Nucleus accumbens (tissue), 56 donors: ENCODE measurements at regions not wholly inside any gene's neighbourhood (a gene's known extent, or its start where the extent isn't known, plus 50 kb on each side); places are given as distances from the start of the nearest gene placed in this dataset.

Experiments used
- DNase-seq, 56 donors: peaks; one replicate each; lab custom pipeline; 2025; lab: John Stamatoyannopoulos, UW

DNA sequence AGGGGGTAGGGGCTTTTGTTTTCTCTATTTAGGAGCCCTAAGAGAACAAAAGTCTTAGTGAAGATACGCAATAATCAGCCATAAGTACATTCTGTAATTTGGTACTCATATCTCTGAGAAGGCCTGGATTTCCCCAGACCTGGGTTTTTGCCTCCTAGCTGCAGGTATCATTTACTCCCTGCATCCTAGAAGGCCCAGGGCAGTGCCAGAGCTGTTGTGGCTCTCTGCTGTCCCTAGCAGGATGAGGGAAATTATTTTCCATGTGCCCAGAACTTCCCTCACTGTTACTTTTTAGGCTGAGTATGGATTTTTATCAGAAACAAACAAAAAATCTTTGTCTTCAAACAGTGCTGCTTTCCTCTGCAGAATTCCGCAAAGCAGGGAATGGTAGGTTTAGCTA is 192.5 kb upstream of the SYT1 start:
- no peak for DNase-seq

DNA sequence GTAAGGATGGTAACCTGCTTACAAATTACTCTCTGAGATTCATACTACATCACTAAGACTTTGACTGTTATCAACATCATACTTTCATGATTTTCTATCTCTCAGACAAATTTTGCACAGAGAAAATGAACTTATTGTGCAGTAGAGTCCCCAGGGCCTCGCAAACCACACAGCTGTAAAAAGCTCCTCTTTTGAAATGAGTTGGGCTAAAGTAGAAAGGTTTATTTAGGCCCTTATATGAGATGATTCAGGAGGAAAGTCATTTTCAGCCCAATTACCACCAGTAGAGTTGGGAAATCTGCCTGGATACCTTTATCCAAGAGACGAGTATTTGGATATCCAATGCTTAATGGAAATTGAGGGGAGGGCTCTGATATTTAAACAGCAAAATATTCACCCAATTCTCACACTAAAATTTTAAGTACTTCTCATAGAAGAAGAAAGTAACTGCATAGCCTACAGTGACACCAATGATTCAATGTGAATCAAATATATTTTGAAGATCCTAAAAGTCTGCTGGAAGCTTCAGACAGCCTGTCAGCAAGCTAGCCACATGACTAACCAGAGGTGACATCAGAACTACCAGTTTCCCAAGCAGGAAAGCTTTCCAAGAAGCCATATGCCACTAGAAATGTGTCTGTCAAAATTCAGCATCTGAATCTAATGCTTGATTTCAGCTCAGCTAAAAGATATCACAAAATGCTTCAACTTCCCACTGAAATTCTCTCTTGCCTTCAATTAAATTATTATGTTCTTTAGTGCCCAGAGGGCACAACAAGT is 190.1 kb upstream of the SYT1 start:
- DNase-seq = no peak

DNA sequence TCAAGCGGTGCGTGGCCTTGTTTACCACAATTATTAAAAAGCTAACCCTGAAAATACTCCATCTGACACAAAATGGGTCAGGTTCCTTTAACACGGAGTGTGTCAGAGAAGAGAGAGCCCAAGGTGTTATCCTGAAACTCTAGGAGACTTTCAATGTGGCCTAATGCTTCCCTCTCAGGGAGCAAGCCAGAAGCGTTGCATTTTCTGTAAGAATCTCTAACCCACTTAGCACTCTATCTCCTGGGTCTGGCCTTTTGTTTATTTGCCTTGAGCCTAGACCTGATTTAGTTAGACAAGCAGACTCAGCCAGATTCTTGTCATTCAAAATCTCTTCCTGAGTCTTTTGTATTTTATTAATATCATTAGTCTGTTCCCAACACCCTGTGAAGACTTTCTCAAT is 184.0 kb upstream of the SYT1 start:
- DNase-seq = no peak

DNA sequence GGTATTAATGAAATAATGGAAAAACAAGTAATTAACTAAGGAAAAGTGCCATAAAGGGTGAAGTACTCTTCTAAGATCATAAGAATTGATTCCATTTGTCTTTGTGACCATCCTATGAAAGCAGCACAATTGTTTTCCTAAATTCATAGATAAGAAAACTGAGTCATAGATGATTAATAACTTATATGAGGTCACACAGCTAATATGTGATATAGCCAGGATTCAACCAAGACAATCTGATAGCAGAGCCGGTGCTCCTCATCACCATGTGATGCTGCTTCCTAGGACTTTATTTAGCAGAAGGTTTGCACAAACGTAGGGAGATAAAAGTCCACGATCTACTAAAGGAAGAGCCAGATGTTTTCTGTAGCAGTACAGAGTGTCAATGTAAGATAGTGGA is 181.5 kb upstream of the SYT1 start:
- no peak for DNase-seq

DNA sequence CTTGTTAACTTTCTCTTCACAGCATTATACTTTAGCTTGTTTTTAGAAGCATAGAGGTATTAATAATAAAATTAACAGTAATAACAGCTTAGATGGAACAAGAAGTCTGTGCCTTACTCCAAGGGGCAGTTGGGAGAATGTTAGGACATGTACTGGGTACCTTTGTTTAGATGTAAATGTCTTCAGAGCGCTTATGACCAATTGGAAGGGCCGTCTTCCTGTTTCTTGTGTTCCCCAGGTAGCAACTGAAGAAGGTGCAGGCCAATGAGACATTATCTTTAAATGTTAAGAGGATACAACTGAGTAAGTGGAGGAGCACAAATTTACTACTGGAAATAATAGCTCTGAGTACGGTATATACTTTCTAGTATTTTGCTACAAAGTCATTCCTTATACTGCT is 180.9 kb upstream of the SYT1 start:
- no peak for DNase-seq

DNA sequence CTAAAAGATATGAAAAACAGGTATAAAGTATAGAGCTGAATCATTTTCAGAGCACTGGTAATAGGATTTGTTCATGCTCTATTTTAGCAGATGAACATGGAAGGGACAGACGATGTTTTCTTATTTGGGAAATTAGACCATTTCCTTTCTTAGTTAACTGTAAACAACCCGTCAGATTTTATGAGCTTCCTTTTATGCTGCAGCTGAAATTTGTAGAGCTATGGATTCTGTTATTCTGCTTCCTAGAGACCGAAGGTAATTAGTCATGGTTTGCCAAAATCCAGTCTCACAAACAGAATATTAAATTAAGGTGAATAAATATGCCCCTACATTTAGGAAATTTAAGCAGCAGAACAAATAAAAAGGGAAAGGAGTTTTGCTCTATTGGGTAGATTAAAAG is 180.2 kb upstream of the SYT1 start:
- no peak for DNase-seq

DNA sequence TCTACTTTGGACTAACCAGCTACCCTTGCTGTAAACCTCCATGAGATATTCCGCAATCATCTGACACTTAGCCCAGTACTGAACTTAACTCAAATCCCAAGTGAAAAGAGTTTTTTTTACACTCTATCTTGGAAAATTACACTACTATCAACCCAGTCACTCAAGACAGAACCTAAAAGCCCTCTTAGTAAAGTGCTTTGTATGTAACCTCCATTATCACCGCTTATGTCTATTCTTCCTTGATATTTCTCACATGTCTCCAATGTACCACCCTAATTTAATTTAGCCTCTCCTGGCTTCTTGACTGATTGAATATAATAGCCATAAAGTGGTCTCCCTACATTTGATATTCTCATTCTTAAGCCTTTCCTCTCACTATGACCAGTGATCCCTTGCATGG is 168.8 kb upstream of the SYT1 start:
- no peak for DNase-seq

DNA sequence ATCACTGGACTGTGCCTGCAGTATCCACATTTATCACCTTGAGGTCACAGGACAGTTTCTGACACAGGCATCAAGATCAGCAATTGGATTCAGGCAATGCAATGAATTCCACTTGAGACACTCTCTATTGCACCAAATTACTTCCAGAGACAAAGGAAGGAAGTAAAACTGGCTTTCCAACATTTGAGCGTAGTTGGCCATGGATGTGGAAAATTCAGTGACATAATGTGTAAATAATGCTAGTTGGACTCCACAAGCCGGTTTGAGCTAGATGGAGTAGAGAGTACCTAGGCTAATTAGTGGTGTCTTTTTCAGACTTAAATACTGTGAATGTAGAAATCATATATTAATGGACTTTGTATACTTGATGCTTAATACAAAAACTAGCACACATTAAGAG is 168.3 kb upstream of the SYT1 start:
- DNase-seq = no peak

DNA sequence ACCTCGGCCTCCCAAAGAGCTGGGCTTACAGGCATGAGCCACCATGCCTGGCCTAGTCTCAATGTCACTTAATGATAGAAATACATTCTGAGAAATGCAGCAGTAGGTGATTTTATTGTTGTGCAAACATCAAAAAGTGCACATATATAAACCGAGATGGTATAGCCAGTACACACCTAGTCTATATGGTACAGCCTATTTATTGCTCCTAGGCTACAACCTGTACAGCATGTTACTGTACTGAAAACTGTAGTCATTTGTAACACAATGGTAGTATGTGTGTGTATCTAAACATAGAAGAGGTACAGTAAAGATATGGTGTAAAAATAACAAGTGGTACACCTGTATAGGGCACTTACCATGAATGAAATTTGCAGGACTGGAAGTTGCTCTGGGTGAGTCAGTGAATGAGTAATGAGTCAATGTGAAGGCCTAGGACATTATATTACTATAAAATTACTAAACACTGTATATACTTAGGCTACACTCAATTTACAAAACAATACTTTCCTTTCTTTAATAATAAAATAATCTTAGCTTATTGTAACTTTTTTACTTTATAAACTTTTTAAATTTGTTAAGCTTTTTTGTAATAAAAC is 166.7 kb upstream of the SYT1 start:
- DNase-seq = no peak

DNA sequence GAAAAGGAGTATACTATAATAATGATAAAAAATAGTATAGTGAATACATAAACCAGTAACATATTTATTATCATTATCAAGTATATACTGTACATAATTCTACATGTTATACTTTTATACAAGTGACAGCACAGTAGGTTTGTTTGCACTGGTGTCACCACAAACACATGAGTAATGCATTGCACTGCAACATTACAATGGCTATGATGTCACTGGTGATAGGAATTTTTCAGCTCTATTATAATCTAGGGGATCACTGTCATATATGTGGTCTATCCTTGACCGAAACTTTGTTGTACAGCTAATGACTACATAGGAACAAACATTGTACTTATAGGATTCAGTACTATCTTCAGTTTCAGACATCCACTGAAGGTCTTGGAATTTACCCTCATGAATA is 165.8 kb upstream of the SYT1 start:
- no peak for DNase-seq

DNA sequence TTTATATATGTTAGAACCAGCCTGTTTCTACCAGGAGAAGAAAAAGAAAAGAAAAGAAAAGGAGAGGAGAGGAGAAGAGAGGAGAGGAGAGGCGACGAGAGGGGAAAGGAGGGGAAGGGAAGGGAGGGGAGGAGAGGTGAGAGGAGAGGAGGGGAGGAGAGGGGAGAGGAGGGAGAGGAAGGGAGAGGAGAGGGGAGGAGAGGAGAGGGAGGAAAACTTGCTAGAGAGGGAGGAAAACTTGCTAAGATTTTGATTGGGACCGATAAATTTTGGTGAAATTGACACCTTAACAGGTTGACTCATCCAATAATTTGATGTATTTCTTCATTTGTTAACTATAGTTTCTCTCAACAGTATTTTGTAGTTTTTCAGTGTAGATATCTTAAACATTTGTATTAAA is 164.0 kb upstream of the SYT1 start:
- DNase-seq = no peak

DNA sequence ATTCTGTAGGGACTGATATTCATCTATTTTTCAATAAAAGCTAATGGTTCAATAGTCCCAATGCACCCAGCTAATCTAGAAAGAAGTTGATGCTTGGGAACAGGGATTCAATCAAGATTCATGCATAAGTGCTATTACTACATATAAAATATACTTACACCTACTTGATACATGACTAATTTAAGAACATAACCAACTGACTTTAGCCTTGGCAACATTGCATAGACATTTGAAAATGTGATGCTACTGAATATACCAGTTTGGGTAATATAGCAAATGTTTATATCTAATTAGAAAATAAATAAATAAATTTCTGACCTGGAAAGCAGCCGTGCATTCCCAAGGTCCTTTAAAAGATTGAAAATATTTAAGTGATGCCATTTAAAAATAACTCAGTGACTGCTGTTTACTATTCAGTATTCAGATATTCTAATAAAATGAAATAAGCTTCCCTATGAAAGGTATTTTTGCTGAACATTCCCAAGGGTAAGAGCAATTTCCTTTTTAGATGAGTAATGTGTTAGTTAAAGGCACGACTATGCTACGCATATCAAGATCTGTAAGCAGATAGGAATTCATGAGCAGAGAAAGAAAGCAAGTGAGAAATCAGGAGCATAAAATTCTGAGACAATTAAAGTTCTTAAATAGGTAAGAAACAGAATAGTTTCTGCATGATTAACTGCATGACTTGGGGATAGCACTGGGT is 160.6 kb upstream of the SYT1 start:
- DNase-seq = no peak

DNA sequence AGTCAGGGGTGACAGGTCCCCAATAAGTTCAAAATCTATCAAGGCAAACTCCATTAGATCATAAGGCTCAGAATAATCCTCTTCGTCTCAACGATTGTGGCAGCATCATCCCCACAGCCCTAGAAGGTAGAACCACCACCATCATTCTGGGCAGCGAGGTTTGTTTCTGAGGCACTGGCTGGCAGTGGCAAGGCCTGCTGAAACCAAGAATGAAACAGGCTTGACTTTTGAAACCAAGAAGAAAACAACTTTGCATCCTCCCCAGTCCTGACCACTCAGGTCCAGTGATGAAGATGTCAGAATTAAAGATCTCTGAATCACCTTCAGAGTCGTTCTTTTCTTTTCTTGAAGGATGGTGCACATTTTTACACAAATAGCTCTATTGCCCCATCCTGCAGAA is 152.6 kb upstream of the SYT1 start:
- no peak for DNase-seq

DNA sequence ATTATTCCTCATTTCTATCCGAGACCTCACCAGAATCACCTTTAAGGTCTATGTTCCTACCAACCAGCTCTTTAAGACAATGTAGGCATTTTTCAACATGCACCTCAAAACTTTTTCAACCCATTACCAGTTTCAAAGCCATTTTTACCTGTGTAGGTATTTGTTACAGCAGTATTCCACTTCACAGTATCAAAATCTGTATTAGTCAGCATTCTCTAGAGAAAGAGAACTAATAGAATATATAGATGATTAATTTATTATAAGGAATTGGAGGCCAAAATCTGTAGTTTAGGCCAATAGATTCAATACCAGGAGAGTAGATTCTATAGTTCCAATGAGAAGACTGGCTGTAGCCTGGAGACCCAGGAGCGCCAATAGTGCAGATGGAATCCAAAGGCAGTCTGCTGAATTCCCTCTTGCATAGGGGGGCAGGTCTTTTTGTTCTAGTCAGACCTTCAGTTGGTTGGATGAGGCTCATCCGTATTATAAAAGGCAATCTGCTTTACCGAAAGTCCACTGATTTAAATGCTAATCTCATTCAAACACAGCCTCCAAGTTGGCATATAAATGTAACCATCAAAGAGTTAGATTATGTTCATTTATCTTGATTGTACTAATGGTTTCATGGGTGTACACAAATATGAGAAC is 151.6 kb upstream of the SYT1 start:
- DNase-seq = no peak

DNA sequence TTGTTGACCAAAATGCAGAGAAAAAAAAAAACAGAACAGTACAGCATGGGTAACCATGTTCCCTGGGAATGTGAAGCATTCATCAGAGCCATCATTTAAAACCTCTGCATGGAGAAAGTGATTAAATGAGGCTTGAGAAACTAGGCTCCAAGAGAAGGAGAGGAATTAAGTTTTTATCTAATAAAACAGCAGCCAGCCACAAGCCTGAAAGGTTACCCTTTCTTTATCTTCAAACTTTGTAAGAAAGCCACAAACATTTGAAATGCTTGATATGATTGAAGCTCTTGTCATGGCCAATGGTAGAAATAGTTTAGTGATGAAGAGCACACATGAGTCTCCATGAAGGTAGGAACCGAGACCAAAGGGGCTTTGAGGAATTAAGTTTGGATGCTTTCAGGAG is 144.9 kb upstream of the SYT1 start:
- no peak for DNase-seq

DNA sequence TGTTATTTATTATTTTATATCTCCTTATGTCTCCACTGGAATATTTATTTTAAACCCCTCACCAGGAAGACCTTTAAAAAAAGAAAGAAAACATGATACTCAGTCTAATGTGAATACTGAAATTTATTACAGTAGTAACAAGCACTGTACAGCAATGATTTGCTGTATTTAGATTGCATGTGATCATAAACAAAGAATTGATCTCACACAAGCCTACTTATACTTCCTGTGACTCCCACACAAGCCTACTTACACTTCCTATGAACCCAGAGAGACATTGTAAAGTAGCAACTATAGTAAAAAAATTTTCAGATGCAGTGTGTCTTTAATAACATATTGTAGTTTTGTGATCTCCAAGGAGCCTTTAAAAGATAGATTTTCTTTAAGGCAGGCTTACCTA is 142.7 kb upstream of the SYT1 start:
- no peak for DNase-seq

DNA sequence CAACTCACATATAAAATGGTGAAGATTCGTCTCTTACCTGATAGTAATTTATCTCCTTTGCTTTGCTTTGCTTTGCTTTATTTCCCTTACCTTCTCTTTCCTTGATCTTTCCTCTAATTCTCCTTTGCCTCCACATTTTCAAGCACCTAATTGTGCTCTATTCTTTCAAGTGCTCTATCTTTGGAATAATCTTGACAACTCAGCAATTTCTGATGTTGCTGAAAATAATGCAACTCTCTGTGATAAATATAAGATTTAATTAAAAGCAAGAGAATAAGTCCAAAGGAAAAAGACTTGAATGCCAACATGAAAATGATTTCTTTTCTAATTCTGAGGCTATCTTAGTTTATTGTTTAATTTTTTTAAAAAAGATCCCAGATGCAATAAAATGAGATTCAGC is 139.5 kb upstream of the SYT1 start:
- no peak for DNase-seq

DNA sequence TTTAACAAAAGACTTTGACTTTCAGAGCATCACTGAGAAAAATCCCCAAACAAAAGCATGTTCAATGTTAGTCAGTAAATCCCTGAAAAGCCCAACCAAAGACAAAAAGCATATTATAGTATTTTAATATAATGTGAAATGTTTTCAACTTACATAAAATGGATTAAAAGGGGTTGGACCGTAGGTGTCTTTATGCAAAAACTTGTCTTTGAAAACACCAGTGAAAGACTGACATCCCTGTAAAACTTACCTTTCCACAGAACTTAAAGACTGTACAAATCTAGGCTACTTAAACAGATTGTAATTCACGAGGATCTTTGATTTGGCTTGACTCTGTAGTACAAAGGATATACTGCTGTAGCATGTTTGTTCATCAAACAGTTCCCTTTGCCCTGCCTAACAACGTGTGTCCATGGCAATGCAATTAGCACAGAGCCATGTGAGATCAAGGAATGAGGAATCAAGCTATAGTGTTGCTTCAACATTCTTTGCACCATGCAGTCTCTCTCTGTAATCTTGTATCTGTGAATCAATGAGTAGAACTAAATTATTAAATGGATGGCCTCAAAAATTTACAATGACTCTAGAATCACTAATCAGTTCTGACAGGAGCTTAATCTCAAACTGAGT is 138.5 kb upstream of the SYT1 start:
- no peak for DNase-seq

DNA sequence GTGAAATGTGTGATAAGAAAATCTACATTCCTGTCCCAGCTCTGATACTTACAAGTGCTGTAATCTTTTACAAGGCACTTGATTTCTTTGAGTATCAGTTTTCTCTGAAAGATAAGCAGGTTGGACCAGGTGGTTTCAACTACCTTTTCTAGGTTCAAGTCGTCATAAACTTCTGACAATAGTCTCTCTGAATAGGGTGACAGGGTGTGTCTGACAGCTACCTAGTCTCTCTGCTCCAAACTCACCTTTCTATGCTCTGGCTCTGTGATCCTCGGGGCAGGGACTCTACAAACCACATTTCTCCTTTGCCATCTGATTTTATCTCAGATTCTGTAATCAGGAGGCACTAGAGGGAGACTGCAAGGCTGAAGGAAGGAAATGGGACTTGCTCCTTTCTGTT is 137.7 kb upstream of the SYT1 start:
- DNase-seq = no peak

DNA sequence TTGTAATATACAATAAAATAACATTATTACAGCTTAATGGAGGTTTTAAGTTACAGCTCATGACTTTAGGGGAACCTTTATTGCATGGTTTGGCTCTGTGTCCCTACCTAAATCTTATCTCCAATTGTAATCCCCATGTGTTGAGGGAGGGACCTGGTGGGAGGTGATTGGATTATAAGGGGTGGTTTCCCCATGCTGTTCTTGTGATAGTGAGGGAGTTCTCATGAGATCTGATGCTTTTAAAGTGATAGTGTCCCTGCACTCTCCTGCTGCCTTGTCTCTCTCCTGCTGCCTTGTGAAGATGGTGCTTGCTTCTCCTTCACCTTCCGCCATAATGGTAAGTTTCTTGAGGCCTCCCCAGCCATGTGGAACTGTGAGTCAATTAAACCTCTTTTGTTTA is 132.1 kb upstream of the SYT1 start:
- DNase-seq = no peak

DNA sequence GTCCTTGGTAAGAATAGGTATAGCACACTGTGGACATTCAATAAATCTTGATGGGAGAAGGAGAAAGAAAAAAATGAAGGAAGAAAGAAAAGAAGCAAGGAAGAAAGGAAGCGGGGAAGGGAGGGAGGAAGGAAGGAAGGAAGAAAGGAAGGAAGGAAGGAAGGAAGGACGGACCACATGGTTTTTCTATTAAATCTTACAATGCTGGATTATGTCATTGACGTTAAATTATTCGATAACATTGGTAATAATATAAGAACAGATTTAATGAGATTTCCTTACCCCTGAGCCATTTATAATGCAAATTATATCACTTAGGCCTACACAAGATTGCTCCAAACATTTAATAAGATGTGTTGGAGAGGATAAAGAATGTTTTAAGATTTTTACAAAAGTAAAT is 124.9 kb upstream of the SYT1 start:
- no peak for DNase-seq
